Esophagus squamous epithelium (tissue), 4 donors: ENCODE measurements at regions not wholly inside any gene's neighbourhood (a gene's known extent, or its start where the extent isn't known, plus 50 kb on each side); places are given as distances from the start of the nearest gene placed in this dataset.

Source experiments
- POLR2A ChIP-seq, 4 donors: fragments of 450-650 bp; IDR thresholded peaks; one replicate each; pipeline ENCODE4 v1.6.1; 2017; ENCODE audit warnings: antibody characterized with exemption in 4 of 4, mild to moderate bottlenecking in 4 of 4, moderate library complexity in 3 of 4
- TF ChIP-seq, protein P1 (sequence below), 6 experiments: fragments of 450-650 bp in 4 of 6; fragments of 200-600 bp in 2 of 6; sonication (generic) in 2 of 6; IDR thresholded peaks; one replicate each; pipeline ENCODE4 v1.5.1; 2016 to 2019; ENCODE audit warnings: antibody characterized with exemption in 6 of 6, mild to moderate bottlenecking in 4 of 6, moderate library complexity in 4 of 6

DNA sequence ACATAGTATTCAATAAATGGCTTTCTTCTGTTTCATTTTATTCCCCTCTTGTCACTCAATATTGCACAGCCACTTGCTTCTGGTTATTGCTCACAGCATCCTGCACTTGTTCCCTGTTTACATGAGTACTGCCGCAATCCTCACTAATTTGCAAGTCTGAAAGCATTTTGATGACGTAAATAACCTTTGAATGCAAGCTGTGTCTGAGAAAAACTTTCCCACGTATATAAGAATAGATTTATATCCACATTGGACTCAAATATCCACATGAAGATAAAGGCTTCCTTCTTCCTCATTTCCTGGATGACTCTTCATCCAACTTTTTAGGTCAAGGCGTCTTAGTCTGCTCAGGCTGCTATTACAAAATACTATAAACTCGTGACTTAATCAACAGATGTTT lies 88.2 kb upstream of the DAP start:
- TF ChIP-seq, protein P1, sequence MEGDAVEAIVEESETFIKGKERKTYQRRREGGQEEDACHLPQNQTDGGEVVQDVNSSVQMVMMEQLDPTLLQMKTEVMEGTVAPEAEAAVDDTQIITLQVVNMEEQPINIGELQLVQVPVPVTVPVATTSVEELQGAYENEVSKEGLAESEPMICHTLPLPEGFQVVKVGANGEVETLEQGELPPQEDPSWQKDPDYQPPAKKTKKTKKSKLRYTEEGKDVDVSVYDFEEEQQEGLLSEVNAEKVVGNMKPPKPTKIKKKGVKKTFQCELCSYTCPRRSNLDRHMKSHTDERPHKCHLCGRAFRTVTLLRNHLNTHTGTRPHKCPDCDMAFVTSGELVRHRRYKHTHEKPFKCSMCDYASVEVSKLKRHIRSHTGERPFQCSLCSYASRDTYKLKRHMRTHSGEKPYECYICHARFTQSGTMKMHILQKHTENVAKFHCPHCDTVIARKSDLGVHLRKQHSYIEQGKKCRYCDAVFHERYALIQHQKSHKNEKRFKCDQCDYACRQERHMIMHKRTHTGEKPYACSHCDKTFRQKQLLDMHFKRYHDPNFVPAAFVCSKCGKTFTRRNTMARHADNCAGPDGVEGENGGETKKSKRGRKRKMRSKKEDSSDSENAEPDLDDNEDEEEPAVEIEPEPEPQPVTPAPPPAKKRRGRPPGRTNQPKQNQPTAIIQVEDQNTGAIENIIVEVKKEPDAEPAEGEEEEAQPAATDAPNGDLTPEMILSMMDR (IDR thresholded peaks at IDR 0.05): no peak
- TF ChIP-seq POLR2A (IDR thresholded peaks at IDR 0.05): no peak
